ENCODE measurements at regions not wholly inside any gene's neighbourhood (a gene's known extent, or its start where the extent isn't known, plus 50 kb on each side); places are given as distances from the start of the nearest gene placed in this dataset.

- Histone ChIP-seq H3K4me2 (no peak overlapping the region), H3F3A (replicated peaks; ENCODE audit: low read depth) (no peaks in the 10 kb centered on the region), H2AFZ (no peak overlapping the region), H3K79me2 (replicated peaks; ENCODE audit: insufficient read depth) (no peaks in the 10 kb centered on the region), H3K27ac (ENCODE audit: low read depth) (no peak overlapping the region), H3K4me3 (no peak overlapping the region), H3K27me3 (ENCODE audit: insufficient read depth) (no peaks in the 10 kb centered on the region), H3K4me1 (ENCODE audit: insufficient read depth) (no peaks in the 10 kb centered on the region), H4K20me1 (replicated peaks; ENCODE audit: insufficient read depth) (no peaks in the 10 kb centered on the region), H3K9me2 (ENCODE audit: insufficient read depth) (no peaks in the 10 kb centered on the region), H3K36me3 (ENCODE audit: insufficient read depth) (no peaks in the 10 kb centered on the region)
- Mint-ChIP-seq H3K36me3 (ENCODE audit: low read depth) (no peaks in the 10 kb centered on the region; the same call in 2 of the 3 replicates), H3K27ac (no peak overlapping the region), H3K4me3 (no peak overlapping the region), H3K27me3 (ENCODE audit: insufficient read depth, low read depth, poor library complexity) (peaks cover 2% of the 10 kb centered on the region), H3K9me3 (no peaks in the 10 kb centered on the region), H3K4me1 (no peaks in the 10 kb centered on the region; the same call in 2 of the 3 replicates)
- DNase-seq (ENCODE audit: low spot score), result no peak
- no peak for ATAC-seq
- TF ChIP-seq NANOG (IDR thresholded peaks at IDR 0.05; ENCODE audit: borderline replicate concordance) (no peak), ETS1 (IDR thresholded peaks at IDR 0.05) (no peak), EZH2phosphoT487 (IDR thresholded peaks at IDR 0.05; ENCODE audit: unreplicated experiment) (no peak), ZNF331 (CRISPR knock-in tag; IDR thresholded peaks at IDR 0.05; ENCODE audit: low read depth) (no peak), ZNF114 (CRISPR knock-in tag; IDR thresholded peaks at IDR 0.05) (no peak), ZNF462 (CRISPR knock-in tag; IDR thresholded peaks at IDR 0.05) (no peak)
- TF ChIP-seq, protein P1, sequence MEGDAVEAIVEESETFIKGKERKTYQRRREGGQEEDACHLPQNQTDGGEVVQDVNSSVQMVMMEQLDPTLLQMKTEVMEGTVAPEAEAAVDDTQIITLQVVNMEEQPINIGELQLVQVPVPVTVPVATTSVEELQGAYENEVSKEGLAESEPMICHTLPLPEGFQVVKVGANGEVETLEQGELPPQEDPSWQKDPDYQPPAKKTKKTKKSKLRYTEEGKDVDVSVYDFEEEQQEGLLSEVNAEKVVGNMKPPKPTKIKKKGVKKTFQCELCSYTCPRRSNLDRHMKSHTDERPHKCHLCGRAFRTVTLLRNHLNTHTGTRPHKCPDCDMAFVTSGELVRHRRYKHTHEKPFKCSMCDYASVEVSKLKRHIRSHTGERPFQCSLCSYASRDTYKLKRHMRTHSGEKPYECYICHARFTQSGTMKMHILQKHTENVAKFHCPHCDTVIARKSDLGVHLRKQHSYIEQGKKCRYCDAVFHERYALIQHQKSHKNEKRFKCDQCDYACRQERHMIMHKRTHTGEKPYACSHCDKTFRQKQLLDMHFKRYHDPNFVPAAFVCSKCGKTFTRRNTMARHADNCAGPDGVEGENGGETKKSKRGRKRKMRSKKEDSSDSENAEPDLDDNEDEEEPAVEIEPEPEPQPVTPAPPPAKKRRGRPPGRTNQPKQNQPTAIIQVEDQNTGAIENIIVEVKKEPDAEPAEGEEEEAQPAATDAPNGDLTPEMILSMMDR (conservative IDR thresholded peaks at IDR 0.05; ENCODE audit: low read depth in 2 of 2), result no peak
Measured at GRCh38 chr10:121073728-121074127, 222.6 kb downstream of the WDR11 start.

Measured in GM23338 (cell line).